GM18873 (cell line): ENCODE measurements at regions not wholly inside any gene's neighbourhood (a gene's known extent, or its start where the extent isn't known, plus 50 kb on each side); places are given as distances from the start of the nearest gene placed in this dataset.
"Not testable (repeated sequence)": the region's sequence is repeated elsewhere in the genome, so short reads cannot be mapped to it uniquely, and the experiment has no call there.

Experiments used
- ATAC-seq: cut with Tn5 transposase; IDR thresholded peaks from one replicate; pipeline ENCODE4 v1.9.1; 2021; ENCODE audit warnings: mild to moderate bottlenecking, moderate library complexity, moderate number of reproducible peaks; ENCODE audit not compliant: unreplicated experiment, low FRiP score

GRCh38 chr6:103723438-103724322, 1136.0 kb downstream of the HACE1 start:
- no peak for ATAC-seq

GRCh38 chr6:103722683-103723082, 1137.0 kb downstream of the HACE1 start:
- no peak for ATAC-seq

- no peak for ATAC-seq
Observed at GRCh38 chr6:103721923-103722322, 1137.8 kb downstream of the HACE1 start.

- no peak for ATAC-seq
Observed at GRCh38 chr6:103720393-103720792, 1139.3 kb downstream of the HACE1 start.

- no peak for ATAC-seq
Observed at GRCh38 chr6:103719545-103719944, 1140.2 kb downstream of the HACE1 start.

GRCh38 chr6:103715269-103715668, 1144.5 kb downstream of the HACE1 start:
- ATAC-seq = no peak

- ATAC-seq = not testable (repeated sequence)
Observed at GRCh38 chr6:103709236-103709635, 1150.5 kb downstream of the HACE1 start.

GRCh38 chr6:103707596-103708325, 1152.0 kb downstream of the HACE1 start:
- no peak for ATAC-seq

- no peak for ATAC-seq
Observed at GRCh38 chr6:103699769-103700168, 1160.0 kb downstream of the HACE1 start.

- no peak for ATAC-seq
Observed at GRCh38 chr6:103687430-103687829, 1172.3 kb downstream of the HACE1 start.

- ATAC-seq = no peak
Observed at GRCh38 chr6:103680116-103680515, 1179.6 kb downstream of the HACE1 start.

- no peak for ATAC-seq
Observed at GRCh38 chr6:103677290-103677689, 1182.4 kb downstream of the HACE1 start.

GRCh38 chr6:103675807-103676406, 1183.8 kb downstream of the HACE1 start:
- no peak for ATAC-seq

GRCh38 chr6:103674790-103675189, 1184.9 kb downstream of the HACE1 start:
- no peak for ATAC-seq

GRCh38 chr6:103672169-103672568, 1187.5 kb downstream of the HACE1 start:
- ATAC-seq = no peak

GRCh38 chr6:103629613-103630012, 1230.1 kb downstream of the HACE1 start:
- ATAC-seq = no peak

- ATAC-seq = no peak
Observed at GRCh38 chr6:103617642-103618041, 1242.1 kb downstream of the HACE1 start.

GRCh38 chr6:103587722-103588121, 1272.0 kb downstream of the HACE1 start:
- no peak for ATAC-seq

- no peak for ATAC-seq
Observed at GRCh38 chr6:103578115-103578514, 1281.6 kb downstream of the HACE1 start.

GRCh38 chr6:103570431-103570830, 1289.3 kb downstream of the HACE1 start:
- no peak for ATAC-seq

- ATAC-seq = no peak
Observed at GRCh38 chr6:103554911-103555310, 1304.8 kb downstream of the HACE1 start.
